Karpas-422 (cell line): ENCODE measurements at regions not wholly inside any gene's neighbourhood (a gene's known extent, or its start where the extent isn't known, plus 50 kb on each side); places are given as distances from the start of the nearest gene placed in this dataset.

Source experiments
- DNase-seq: peaks from one replicate; pipeline ENCODE4 v3.0.0-alpha.2; 2015
- H2AFZ ChIP-seq: fragments of 200-600 bp; sonication (generic); 2 replicates; pipeline ENCODE4 v1.6.1; 2014; ENCODE audit warnings: antibody characterized with exemption, low read length, mixed read lengths
- H3K27ac ChIP-seq: fragments of 200-600 bp; sonication (generic); 2 replicates; pipeline ENCODE4 v1.5.1; 2014; ENCODE audit warnings: mild to moderate bottlenecking, low read length, moderate library complexity
- H3K27me3 ChIP-seq: fragments of 200-600 bp; sonication (generic); 2 replicates; pipeline ENCODE4 v1.6.1; 2014; ENCODE audit warnings: low read length, mixed read lengths
- H3K36me3 ChIP-seq: fragments of 200-600 bp; sonication (generic); 2 replicates; pipeline ENCODE4 v1.6.1; 2014; ENCODE audit warnings: low read length, mixed read lengths; ENCODE audit not compliant: insufficient read depth
- H3K4me1 ChIP-seq: fragments of 200-600 bp; sonication (generic); 2 replicates; pipeline ENCODE4 v1.6.1; 2014; ENCODE audit warnings: mild to moderate bottlenecking, low read length, mixed read lengths
- H3K4me2 ChIP-seq: fragments of 200-600 bp; sonication (generic); 2 replicates; pipeline ENCODE4 v1.6.1; 2014; ENCODE audit warnings: low read length, low read depth, mild to moderate bottlenecking; ENCODE audit not compliant: poor library complexity, severe bottlenecking
- H3K4me3 ChIP-seq: fragments of 200-600 bp; sonication (generic); 2 replicates; pipeline ENCODE4 v1.5.1; 2014; ENCODE audit warnings: mild to moderate bottlenecking, antibody characterized with exemption, low read length, mixed read lengths
- H3K79me2 ChIP-seq: fragments of 200-600 bp; sonication (generic); 2 replicates; pipeline ENCODE4 v1.6.1; 2014; ENCODE audit warnings: mild to moderate bottlenecking, low read length, mixed read lengths
- H3K9ac ChIP-seq: fragments of 200-600 bp; sonication (generic); 2 replicates; pipeline ENCODE4 v1.6.0; 2014; ENCODE audit warnings: low read length
- H3K9me2 ChIP-seq: fragments of 200-600 bp; sonication (generic), shearing (Covaris generic); replicated peaks from 2 replicates; pipeline ENCODE4 v1.6.0; 2014; ENCODE audit warnings: mild to moderate bottlenecking, low read length, moderate library complexity; ENCODE audit not compliant: insufficient read depth
- H3K9me3 ChIP-seq: fragments of 300-700, 200-600 bp; sonication (generic); 2 replicates; pipeline ENCODE4 v1.6.1; 2014; ENCODE audit warnings: low read length, mixed read lengths
- H4K20me1 ChIP-seq: fragments of 200-600 bp; sonication (generic); 2 replicates; pipeline ENCODE4 v1.6.1; 2014; ENCODE audit warnings: mild to moderate bottlenecking, antibody characterized with exemption, low read length, low read depth; ENCODE audit not compliant: insufficient read depth

DNA sequence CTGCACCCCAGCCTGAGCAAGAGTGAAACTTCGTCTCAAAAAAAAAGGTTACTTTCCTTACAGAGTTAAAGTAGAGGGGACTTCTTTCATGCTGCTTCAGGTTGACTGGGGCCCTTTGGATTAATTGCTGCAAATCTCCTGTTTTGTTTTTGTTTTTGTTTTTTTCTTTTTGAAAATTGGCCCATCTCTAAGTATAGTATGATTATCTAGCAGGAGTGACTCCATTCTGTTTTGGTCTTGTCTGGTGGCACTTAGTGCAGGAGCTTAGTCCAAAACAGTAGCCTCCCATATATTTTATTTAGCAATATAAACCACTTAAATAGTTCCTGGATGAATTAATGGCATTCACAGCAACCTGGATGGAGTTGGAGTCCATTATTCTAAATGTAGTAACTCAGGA is 113.0 kb downstream of the RPL22L1 start:
- H3K9me2 ChIP-seq, result no peaks in the 10 kb centered on the region
- H2AFZ ChIP-seq, result no peak overlapping the region
- H3K9me3 ChIP-seq, result no peaks in the 10 kb centered on the region
- no peak overlapping the region for H3K4me2 ChIP-seq
- no peaks in the 10 kb centered on the region for H3K36me3 ChIP-seq
- H4K20me1 ChIP-seq, result no peaks in the 10 kb centered on the region
- H3K27me3 ChIP-seq, result no peaks in the 10 kb centered on the region
- no peak overlapping the region for H3K4me3 ChIP-seq
- DNase-seq, result no peak
- H3K79me2 ChIP-seq, result no peaks in the 10 kb centered on the region
- no peaks in the 10 kb centered on the region for H3K4me1 ChIP-seq
- H3K9ac ChIP-seq, result no peak overlapping the region
- H3K27ac ChIP-seq, result no peak overlapping the region

DNA sequence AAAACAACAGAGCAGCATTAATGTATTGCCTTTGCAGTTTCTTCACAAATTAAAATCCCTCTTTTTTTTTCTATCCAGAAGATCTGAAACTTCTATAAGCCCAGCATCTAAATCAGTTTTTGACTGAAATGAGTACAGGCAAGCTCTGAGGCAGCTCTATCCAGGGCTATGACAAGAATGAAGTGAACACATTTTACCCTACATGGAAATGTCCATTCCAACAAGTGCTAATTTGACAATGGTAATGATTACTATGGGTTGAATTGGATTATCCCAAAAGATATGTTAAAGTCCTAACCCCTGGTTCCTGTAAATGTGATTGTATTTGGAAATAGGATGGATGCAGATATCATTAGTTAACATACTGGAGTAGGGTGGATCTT is 115.7 kb downstream of the RPL22L1 start:
- Histone ChIP-seq H2AFZ (no peak overlapping the region), H4K20me1 (no peaks in the 10 kb centered on the region), H3K4me3 (no peak overlapping the region), H3K9me2 (no peaks in the 10 kb centered on the region), H3K4me2 (no peak overlapping the region), H3K79me2 (no peaks in the 10 kb centered on the region), H3K27ac (no peak overlapping the region), H3K4me1 (no peaks in the 10 kb centered on the region), H3K9me3 (no peaks in the 10 kb centered on the region), H3K27me3 (no peaks in the 10 kb centered on the region), H3K9ac (no peak overlapping the region), H3K36me3 (no peaks in the 10 kb centered on the region)
- no peak for DNase-seq

DNA sequence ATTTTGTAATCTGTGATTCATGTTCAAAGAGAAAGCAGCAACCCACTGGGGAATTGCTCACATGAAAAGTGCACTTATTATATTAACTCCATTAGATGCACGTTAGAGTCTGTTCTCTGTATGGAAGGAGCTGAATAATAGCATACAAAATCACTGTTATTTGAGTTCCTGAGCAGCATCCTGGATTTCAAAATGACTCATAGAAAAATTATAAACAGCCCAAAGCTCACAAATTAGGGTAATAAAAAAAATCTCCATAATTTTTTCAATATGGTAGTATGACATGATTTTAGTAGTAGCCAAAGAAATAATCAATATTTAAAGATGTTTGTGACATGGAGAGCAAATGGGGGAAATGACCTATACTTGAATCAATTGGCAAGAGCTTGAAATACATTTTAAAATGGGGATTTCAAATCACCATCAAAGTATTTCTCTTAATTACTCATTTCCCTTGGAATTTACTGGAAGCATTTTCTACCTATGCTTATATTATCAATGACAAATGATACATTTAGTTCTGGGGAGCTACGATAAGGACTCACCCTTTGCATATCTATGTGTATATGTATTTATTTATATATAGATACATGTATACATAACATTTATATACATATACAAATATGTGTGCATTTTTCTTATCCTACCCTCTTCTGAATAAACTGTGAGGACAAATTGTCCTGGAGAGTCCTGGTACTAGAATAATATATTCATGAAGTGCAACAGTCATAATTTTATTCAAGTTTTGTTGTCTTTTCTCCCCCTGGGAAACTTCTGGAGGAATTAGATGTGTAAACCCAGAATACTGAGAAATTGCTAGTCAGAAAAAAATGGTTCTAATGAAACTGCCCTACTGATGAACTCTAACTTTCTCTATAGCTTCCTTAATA is 116.3 kb downstream of the RPL22L1 start:
- no peak overlapping the region for H2AFZ ChIP-seq

DNA sequence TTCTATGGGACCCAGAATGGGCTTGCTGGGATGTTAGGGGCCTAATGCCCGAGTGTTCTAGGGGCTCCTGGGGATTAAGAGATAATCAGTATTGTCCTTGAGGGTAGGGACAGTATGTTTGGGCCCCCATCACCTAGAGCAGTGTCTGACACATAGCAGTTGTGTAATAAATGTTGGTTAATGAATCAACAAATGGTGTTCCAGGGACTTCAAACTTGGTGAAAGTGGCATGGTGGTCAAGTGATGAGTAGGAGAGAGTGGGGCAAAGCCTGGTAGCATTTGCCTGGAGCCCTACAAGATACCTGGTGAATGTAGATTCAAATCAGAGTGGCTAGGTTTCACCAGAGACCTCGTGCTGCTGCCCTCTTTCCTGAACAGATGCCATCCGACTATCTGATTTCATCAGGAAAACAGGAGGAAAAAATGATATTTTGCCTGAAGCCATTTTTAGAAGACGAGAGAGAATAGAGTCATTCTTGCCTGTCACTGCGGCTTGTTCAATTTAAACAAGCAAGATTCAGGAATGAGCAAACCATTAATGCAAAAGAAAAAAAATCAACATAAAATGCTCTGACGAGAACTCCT is 117.3 kb downstream of the RPL22L1 start:
- Histone ChIP-seq H2AFZ (no peak overlapping the region), H3K27ac (no peak overlapping the region), H3K4me1 (no peaks in the 10 kb centered on the region), H3K79me2 (no peaks in the 10 kb centered on the region), H3K9me2 (no peaks in the 10 kb centered on the region), H3K9ac (no peak overlapping the region), H3K36me3 (no peaks in the 10 kb centered on the region), H4K20me1 (no peaks in the 10 kb centered on the region), H3K4me3 (no peak overlapping the region), H3K27me3 (no peaks in the 10 kb centered on the region), H3K4me2 (no peak overlapping the region), H3K9me3 (no peaks in the 10 kb centered on the region)
- no peak for DNase-seq

More for the DNA sequence above, 116.3 kb downstream of the RPL22L1 start:
- H3K79me2 ChIP-seq, result no peaks in the 10 kb centered on the region
- H3K9me2 ChIP-seq, result no peaks in the 10 kb centered on the region
- no peak for DNase-seq
- H3K27ac ChIP-seq, result no peak overlapping the region
- H3K27me3 ChIP-seq, result no peaks in the 10 kb centered on the region
- no peaks in the 10 kb centered on the region for H4K20me1 ChIP-seq
- no peak overlapping the region for H3K4me2 ChIP-seq
- H3K4me1 ChIP-seq, result no peaks in the 10 kb centered on the region
- H3K9ac ChIP-seq, result no peak overlapping the region
- H3K4me3 ChIP-seq, result no peak overlapping the region
- H3K36me3 ChIP-seq, result no peaks in the 10 kb centered on the region
- no peaks in the 10 kb centered on the region for H3K9me3 ChIP-seq

DNA sequence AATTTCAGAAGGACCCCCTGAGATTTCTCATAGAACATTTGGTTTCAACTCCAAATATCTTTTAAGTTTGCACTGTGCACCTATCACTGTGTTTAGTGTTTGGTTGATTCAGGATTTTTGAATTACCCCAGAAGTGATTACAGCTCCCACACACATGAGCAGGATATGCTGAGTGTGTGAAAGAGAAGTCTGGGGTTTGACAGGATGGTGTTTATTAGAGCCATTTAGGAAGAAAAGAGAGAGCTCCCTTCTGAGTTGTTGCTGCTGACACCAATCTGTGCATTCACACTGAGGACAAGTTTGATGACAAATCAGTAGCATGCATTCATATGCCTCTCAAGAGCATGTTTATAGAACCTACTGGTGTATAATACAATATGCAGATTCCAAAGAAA is 118.1 kb downstream of the RPL22L1 start:
- Histone ChIP-seq H3K36me3 (no peaks in the 10 kb centered on the region), H3K4me1 (no peaks in the 10 kb centered on the region), H3K9ac (no peak overlapping the region), H3K27ac (no peak overlapping the region), H3K4me3 (no peak overlapping the region), H3K79me2 (no peaks in the 10 kb centered on the region), H3K4me2 (no peak overlapping the region), H3K9me2 (no peaks in the 10 kb centered on the region), H4K20me1 (no peaks in the 10 kb centered on the region), H3K9me3 (no peaks in the 10 kb centered on the region), H2AFZ (no peak overlapping the region), H3K27me3 (no peaks in the 10 kb centered on the region)
- DNase-seq, result no peak

DNA sequence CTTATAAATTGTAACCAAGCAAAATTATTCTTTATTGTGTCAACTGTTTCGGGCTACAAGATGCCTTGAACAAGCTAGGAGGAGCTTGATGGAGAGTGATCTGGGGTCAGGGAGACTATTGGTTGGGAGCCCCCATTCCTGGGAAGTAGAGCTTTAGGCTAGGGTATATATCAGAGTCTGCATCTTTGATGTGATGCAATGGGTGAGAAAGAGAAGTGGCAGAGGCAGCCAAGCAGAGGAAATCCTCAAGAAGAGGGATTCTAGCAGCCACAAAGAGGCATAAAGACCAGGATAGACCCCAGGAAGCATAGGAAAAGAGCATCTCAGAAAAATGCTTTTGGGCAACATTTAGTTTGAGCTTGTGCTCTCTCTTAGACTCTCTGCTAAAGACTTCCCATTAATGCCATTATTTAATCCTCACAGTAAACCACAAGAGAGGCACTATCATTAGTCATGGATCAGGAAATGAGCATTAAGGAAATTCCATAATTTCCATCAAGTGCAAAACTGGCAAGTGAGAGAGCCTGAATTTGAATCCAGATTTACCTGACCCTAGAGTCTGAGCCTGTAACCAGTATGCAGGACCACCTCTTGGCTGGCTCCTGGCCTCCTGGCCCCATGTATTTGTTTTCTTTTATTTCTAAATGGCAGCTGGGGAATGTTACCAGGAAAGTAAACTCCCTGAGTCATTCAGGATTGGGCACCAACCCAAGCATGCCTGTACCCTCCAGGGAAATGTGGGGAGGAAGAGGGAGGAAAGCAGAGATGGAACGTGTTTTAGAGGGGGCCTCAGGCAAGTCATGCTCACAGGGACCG is 118.7 kb downstream of the RPL22L1 start:
- Histone ChIP-seq H3K79me2 (no peaks in the 10 kb centered on the region), H3K36me3 (no peaks in the 10 kb centered on the region), H3K4me3 (no peak overlapping the region), H3K27me3 (no peaks in the 10 kb centered on the region), H3K9me2 (no peaks in the 10 kb centered on the region), H3K27ac (no peak overlapping the region), H3K9me3 (no peaks in the 10 kb centered on the region), H3K4me1 (no peaks in the 10 kb centered on the region), H4K20me1 (no peaks in the 10 kb centered on the region), H3K9ac (no peak overlapping the region), H2AFZ (no peak overlapping the region), H3K4me2 (no peak overlapping the region)
- DNase-seq, result no peak

DNA sequence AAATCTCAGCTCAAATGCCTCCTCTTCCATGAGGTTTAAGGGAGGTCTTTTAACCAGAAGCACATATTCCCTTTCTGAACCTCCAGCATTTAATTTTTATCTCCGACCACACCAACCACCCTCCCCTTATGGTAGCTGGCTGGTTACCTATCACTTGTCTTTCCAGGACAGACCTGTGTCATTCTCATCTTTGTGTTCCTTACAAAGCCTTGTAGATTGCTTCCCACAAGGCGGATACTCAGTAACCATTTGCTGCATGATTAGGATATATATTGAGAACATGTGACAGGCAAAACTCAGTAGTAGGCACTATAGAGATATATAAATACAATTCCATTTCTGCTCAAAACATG is 119.5 kb downstream of the RPL22L1 start:
- no peaks in the 10 kb centered on the region for H3K79me2 ChIP-seq
- H4K20me1 ChIP-seq, result no peaks in the 10 kb centered on the region
- no peak for DNase-seq
- H3K27ac ChIP-seq, result no peak overlapping the region
- no peaks in the 10 kb centered on the region for H3K9me2 ChIP-seq
- no peaks in the 10 kb centered on the region for H3K36me3 ChIP-seq
- no peaks in the 10 kb centered on the region for H3K4me1 ChIP-seq
- H3K4me2 ChIP-seq, result no peak overlapping the region
- H3K27me3 ChIP-seq, result no peaks in the 10 kb centered on the region
- no peaks in the 10 kb centered on the region for H3K9me3 ChIP-seq
- H3K9ac ChIP-seq, result no peak overlapping the region
- H2AFZ ChIP-seq, result no peak overlapping the region
- no peak overlapping the region for H3K4me3 ChIP-seq

DNA sequence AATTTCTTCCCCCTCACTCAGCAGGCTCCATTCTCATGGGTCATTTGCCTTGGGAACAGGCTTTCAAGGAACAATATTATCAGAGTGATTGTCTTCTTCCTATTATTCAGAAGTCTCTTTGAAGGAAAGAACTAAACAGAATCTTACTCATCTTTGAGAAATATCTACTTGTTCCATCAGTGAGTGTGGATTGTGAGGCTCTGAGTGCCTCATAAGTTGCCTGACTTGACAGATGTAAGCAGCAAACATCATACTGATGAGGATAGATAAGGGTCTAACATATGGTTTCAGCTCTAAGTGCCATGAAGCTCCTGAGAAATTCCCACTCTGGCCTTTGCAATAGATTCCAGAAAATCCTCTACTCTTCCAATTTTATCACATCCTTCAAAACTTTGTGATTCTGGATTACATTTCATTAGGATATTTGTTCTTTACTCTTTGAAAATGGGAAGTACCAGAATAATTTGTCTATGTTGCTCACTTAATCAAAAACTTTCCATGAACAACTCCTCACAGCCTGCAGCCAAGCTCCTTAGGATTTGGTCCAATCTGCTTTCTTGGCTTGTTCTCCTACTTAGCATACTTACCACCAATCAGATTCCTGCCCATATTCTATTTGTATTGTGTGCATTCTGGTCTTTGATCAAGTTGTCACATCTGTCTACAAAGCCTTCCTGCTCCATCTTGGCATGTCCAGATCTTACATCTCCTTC is 120.1 kb downstream of the RPL22L1 start:
- Histone ChIP-seq H3K9ac (no peak overlapping the region), H3K27me3 (no peaks in the 10 kb centered on the region), H2AFZ (no peak overlapping the region), H4K20me1 (no peaks in the 10 kb centered on the region), H3K79me2 (no peaks in the 10 kb centered on the region), H3K27ac (no peak overlapping the region), H3K4me1 (no peaks in the 10 kb centered on the region), H3K4me3 (no peak overlapping the region), H3K9me3 (no peaks in the 10 kb centered on the region), H3K9me2 (no peaks in the 10 kb centered on the region), H3K4me2 (no peak overlapping the region), H3K36me3 (no peaks in the 10 kb centered on the region)
- no peak for DNase-seq
